Activated CD4-positive, CD25-positive, alpha-beta regulatory T cell treated with anti-CD3 and anti-CD28 coated beads, Interleukin-2, amount 50 U/mL, for 16 hours (primary cell): ENCODE measurements at regions not wholly inside any gene's neighbourhood (a gene's known extent, or its start where the extent isn't known, plus 50 kb on each side); places are given as distances from the start of the nearest gene placed in this dataset.
"Not testable (repeated sequence)": the region's sequence is repeated elsewhere in the genome, so short reads cannot be mapped to it uniquely, and the experiment has no call there.

Experiments used
- DNase-seq: peaks from one replicate; pipeline ENCODE4 v3.0.0-alpha.2; 2020; ENCODE audit warnings: low read depth, low spot score

DNA sequence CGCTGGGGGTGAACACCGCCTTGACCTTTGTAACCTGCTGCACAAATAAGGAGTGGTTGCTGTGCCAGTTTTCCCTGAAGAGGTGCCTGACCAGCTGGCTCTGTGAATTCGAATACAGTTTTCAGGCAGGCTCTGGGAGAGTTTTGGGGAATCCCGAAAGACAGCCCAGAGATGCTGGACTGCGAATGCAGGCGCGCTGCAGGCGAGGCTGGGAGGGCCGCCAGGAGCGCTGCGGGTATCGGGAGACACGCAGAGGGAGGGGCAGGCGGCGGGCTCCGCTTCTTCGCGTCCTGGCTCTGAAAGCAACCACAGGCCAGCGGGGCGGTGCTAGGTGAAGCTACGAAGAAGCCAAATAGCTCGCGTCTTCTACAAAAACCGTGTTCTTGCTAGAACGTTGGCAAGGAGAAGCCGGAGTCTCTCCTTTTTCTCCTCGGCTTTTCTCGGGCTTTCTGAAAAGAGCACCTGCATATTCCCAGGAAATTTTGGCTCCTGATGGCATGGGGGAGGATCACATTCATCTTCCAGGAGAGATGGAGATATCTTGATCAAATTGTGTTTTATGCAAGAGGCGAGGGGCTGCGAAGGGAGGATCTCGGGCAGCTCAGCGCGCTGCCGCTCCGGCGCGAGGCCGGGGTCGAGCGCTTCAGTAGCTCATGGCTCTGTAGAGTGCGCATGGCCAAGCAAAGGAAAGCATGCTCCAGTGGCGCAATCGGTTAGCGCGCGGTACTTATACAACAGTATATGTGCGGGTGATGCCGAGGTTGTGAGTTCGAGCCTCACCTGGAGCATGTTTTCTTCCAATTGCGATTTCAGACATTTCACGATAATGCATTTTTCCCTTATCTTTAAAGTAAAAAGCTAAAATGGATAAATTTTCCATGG lies 158.1 kb upstream of the ZNF184 start:
- DNase-seq = no peak

DNA sequence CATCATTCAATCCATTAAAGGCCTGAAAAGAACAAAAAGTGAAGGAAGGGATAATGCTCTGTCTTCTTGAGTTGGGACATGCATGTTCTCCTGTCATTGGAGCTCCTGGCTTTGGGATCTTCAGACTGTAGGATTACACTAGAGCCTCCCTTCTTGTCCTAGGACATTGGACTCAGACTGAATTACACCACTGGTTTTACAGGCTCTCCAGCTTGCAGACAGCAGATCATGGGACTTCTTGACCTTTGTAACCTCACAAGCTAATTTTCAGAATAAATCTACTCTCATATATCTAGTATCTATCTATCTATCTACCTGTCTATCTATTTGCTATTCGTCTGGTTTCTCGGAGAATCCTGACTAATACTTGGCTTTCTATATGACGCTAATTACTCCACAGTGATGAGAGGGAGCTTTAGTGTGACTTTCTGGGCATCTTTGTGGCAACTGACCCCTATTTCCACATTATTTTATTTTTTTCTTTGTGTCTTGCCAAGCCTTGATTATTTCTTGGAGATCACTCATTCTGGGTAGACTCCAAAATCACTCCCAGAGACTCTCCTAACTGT lies 151.9 kb upstream of the ZNF184 start:
- DNase-seq = no peak

DNA sequence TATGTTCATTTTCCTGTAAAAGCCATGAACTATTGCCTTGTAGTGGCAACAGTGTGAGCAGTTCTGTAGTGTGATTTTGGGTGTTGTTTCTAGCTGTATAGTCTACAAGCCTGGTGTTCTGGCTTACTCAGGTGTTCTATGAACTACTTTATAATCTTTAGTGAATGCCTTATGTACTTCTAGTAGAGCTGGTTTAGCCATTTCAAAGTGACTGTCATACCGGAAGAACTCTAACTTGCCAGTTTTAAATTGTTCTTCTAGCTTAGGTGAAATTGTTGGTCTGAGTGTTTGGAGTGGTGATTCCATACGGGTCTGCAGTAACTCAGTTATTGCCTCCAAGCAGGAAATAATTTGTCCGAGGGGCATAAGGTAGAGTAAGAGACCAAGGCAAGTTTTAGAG lies 150.2 kb upstream of the ZNF184 start:
- no peak for DNase-seq

DNA sequence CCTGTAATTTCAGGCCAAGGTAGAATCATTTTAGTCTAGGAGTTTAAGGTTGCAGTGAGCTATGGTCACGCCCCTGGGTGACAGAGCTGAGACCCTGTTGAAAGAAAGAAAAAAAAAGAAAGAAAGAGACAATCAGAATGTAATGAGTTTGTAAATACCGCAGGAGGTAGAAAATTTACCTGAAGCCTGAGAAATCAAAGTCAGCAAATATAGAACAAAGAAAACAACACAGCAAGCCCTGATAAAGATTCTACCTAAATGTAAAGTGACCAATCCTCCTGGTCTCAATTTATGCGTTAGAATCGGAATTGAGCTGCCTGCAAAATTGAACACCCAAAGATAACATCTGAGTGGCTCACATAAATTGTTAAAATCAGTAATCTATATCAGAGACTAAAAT lies 146.5 kb upstream of the ZNF184 start:
- DNase-seq = no peak

DNA sequence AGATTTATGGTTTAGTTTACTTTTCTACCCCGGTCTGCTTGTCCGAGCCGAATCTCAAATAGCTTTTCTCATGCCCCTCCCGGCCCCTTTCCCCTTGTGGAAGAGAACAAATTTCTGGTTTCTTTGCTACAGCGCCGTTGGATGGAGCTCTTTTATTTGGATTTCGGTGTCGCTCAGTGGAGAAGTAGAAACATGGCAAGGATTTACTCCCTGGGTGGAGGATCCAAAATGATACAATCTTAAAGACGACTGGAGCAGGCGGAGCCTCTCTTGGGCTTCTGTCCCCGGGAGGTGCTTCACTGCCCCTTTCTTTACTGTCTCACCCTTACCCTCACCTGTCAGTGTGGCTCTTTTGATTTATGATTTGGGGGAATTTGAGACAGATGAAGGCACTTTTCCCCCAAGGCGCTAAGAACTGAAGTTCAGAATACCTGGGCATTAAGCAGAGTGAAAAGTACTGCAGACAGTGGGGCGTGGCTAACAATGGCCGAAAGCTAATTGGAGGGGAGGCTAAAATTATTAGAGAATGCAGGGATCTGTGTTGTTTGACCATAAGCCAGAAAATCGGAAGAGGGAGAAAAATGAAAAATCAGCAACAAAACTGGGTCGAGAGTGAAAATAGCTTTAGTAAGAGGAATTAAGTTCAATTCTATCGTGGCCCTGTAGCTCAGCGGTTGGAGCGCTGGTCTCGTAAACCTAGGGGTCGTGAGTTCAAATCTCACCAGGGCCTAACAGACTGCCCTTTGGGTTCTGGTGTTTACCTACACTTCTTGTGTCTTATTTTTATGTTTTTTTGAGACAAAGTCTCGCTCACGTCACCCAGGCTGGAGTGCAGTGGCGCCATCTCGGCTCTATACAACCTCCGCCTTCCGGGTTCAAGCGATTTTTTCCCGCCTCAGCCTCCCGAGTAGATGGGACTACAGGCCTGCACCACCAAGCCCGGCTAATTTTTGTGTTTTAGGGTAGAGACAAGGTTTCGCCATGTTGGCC lies 145.1 kb upstream of the ZNF184 start:
- no peak for DNase-seq

DNA sequence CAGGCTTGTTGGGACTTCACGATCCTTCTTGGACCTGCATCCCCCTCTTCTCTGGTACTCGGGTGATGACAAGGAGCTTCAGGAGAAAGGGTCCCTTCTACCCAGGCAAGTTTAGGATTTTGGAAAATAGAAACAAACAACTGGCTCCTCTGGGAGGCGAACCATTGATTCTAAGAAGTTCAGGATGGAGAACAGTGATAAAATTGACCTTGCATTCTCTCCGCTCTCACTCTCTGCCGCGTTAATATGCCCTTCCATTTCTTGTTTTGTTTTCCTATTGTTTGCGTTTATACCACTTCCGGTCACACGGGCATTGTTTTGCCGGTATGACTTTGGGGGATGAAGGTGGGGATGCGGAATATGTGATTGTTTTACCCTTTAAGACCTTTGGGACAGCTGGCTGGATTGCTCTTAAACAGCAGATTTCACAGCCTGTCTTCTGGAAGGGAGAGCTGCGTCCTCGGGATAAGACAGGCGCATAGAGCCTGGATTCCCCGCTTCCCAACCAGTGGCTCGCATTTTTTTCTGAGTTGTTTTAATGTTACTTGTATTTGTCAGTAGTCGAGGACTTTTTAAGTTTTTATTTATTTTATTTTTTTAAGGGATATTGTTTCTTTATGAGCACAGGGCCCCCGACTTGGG lies 144.3 kb upstream of the ZNF184 start:
- no peak for DNase-seq

DNA sequence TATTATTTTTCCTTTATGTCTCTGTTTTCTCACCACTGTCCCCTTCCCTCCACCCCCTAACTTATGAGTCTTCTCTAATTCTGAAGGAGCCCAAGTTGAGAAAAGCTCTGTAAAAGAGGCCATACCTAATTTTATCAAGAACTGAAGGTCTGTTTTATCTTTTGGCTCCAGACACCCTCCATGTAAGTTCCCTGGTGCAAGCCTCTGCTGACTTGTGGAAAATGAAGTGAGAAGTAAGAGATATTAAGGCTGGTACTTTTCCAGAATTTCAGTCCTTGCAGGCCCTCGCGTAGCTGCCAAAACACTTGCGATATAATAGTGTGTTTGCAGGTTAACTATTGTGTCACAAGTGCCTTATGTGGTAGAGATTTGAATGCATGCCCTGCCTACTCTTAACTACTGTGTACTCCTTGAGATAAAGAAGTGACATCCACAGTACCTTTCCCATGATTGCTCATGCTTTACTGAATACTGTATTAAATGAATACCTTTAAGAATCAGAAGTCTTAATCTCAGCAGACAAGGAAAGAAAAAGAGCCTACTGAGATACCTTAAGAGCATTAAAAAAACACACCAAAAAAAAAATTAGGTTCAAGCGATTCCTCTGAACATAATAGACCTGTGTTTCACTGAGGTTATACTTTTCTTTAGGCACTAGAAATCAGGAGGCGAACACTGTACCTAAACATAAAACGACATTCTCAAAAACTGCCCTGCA lies 143.6 kb upstream of the ZNF184 start:
- no peak for DNase-seq

DNA sequence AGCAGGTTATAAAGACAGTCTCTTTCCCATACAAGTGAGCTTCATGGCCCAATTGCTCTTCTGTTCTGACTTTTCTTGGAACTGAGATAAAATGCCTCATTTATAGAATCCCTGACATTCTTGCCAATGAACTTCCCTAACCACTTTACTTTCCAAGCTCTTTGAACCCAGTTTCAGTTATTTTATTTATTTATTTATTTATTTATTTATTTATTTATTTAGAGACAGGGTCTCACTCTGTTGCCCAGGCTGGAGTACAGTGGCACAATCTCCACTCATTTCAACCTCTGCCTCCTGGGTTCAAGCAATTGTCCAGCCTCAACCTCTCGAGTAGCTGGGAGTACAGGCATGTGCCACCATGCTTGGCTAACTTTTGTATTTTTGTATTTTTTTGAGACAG lies 138.5 kb upstream of the ZNF184 start:
- no peak for DNase-seq

DNA sequence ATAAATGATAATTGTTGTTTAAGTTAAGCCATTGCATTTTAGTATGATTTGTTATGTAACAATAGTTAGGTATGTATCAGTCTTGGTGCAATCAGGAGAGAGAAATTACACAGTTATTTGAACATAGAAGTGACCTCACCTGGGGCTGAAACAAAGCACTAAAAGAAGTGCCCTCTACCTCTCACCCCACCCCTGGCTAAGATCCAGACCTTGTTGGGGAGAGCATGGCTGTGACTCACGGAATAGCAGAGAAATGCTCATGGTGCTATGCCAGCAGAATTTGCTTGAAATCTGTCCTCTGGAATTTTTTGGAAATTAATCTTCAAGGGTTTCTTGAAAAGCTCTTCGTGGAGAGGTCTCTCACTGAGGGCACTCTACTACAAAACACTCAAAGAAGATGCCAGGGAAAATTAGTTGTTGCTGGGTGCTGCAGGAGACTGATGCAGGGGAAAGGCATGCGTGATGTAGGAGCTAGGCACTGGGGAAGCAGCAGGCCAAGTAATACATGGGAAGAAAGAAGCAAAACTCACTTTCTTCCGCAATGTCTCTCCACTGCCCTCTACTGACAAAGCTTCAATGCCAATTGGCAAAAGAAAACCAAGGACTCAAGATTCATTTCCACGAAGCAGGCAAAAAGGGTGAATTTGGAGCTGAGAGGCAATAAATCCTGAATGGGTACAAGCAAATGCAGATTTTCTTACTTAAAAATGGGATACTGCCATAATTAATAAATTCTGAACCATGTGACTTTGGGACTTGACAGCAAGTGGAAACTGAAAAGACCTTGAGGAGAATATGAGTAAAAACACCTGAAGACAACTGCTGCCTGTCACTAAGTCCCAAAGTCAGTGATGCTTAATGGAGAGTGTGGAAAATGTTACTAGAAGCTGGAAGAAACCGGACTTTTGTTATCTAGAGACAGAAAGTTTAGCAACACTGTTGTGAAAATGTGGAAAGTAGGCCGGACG lies 136.3 kb upstream of the ZNF184 start:
- no peak for DNase-seq

DNA sequence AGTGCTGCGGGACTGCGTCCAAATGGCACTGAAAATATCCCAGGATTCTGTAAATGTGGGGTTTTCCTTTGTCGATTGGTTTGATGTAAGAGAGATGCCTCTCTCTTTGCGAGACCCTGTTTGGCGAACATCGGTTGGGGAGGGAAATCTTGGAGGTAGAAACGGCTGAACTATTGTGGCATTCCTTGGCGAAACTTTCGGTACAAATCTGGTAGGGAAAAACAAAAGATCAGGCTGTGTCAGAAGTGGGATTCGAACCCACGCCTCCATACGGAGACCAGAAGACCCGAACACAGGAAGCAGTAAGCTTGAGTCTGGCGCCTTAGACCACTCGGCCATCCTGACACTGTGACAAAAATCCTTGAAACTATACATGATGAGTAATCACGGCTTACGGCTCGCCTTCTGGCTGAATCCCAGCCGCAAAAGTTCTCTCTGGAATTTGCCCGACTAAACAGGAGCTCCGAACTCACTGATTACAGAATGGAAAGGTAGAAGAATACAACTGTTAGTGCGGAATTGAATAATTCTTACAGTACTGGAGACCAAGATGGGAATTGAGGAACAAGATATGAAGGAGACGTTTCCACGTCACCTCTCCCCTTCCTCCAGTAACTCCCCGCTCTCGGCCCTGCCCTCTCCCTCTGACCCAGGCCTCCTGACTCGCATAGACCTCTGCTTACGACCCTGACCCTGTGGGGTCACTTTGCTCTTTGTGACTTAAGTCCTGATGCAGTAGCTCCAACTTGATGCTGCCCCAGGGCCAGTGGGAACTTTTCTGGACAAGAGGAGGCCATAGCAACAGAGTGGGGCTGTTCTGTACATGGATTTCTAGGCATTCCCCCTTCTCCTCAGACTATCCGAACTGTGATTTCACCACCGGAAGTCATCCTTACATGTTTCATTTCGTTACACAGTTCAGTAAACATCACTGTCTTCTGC lies 132.8 kb upstream of the ZNF184 start:
- no peak for DNase-seq

DNA sequence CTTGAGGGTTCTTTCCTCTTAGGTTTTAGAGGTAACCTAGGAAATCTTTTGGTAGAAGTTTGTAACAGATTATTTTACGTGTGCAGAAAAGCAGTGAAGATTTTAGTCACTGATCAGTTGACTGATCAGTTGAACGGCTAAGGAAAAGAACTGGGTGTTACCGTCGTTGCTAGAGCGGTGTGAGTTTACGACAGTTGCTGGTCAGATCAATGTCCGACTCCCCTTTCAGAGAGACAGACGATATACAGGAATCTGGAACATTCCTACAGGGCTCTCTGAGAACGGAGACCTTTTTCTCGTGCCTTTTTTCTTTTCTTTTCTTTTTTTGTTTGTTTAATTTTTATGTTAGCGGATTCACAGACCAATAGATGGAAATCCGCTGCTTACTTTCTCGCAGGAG lies 132.1 kb upstream of the ZNF184 start:
- no peak for DNase-seq

DNA sequence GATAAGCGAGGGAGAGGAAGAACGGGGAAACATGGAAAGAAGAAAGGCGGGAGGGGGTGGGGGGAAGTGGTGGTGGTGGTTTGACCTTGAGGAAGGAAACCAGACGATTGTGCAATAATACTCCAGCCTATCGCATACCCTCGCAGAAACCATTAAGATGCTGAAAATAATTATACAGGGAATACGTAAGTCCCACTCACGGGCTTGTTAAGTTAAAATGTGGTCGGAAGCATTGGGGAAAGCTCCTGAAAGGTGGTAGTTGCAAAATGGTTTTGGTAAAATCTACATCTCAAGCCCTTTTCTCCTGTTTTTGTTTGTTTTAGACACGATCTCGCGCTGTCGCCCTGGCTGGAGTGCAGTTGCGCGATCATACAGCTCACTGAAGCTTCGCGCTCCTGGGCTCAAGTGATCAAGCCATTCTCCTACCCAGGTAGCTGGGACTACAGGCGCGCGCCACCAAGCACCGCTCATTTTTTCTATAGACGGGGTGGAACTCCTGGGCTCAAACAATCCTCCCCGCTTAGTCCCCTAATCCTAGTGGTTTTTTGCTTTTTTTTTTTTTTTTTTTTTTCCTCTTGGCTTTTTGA lies 128.9 kb upstream of the ZNF184 start:
- no peak for DNase-seq

DNA sequence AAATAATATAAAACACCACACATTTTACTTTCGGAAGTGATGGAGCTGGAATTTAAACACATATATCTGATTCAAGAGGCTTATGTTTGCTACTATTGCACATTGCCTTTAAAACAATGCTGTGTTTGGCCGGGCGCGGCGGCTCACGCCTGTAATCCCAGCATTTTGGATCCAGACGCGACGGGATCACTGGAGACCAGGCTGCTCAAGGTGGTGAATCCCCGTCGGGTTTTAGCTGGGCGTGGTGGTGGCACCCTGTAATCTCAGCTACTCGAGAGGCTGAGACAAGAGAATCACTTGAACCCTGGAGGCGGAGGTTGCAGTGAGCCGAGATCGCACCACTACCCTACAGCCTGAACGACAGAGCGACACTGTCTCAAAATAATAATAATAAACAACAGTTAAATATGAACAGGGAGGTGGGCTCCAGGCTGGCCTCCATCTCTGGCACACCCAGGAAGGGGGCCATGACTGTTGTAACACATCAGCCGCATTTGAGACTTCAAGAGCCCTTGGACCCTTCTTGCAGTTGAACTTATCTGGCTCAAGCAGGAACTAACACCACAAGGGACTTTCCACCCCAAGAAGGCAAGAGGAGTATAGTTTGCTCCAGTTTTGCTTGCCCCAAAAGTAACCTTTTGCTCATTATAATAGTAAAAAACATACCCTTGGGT lies 127.1 kb upstream of the ZNF184 start:
- DNase-seq = no peak

DNA sequence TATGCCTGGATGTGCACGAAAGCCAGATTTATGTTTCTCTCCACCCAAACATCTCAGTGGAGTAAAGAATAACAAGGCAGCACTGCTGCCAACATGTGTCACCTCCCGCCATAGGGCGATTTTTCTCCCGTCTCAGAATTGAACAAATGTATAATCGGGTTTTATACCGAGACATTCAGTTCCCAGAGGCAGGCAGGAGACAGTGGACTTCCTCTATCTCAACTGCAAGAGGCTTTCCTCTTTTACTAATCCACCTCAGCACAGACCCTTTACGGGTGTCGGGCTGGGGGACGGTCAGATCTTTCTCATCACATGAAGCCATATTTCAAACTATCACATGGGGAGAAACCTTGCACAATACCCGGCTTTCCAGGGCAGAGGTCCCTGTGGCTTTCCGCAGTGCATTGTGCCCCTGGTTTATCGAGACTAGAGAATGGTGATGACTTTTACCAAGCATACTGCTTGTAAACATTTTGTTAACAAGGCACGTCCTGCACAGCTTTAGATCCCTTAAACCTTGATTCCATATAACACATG lies 124.2 kb upstream of the ZNF184 start:
- DNase-seq = not testable (repeated sequence)

DNA sequence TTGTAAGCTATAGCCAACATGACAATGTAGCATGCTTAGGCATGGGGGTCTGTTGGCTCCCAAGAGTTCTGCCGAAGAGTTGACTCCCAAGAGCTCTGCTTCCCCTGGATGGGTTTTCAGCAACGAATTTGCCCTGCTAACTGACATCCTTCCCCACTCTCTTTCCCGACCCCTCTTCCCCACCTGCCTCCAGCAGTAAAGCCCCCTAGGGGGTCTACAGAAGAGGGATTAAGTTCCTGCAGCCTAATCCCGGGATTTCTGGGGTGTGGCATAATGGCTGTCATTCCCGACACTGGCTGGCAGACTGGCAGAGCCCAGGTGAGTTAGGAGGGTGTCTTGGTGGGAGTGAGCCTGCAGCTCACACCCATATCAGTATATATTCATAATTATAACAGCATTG lies 121.0 kb upstream of the ZNF184 start:
- DNase-seq = no peak

DNA sequence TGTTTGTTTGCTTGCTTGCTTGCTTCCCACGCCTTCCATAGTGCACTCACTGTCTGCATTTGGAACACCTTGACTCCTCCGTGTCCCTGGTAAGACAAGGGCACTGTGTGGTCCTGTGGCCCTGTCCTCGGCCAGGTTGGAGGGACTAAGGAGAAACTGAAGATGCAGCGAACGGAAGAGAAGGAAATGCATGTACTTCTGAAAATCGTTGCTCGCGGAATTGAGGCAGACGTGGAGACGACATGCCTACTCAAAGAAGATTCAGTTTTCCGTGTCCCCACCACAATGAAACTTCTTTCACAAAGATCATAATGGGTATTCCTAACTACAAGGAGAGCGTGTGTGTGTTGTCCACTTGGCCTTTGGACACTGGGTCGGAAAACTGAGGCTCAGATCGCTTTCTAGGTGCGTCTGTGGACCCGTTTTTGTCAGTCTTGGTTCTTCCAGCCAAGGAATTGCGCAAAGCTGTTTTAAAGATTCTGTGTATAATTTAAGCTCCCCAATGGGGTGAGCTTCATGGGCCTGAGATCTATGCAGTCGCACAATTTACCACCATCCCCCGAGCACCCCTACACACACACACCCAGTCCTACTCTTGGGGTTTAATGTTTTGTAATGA lies 120.4 kb upstream of the ZNF184 start:
- no peak for DNase-seq
